Suprapubic skin (tissue), 4 donors: ENCODE measurements at regions not wholly inside any gene's neighbourhood (a gene's known extent, or its start where the extent isn't known, plus 50 kb on each side); places are given as distances from the start of the nearest gene placed in this dataset.

Experiments used
- DNase-seq, 2 donors: peaks; one replicate each; pipeline ENCODE4 v3.0.0-alpha.2; 2019; ENCODE audit warnings: low spot score in 2 of 2
- H3K27ac ChIP-seq: fragments of 200-600 bp; sonication (generic); one replicate; pipeline ENCODE4 v1.5.1; 2019
- H3K27me3 ChIP-seq: fragments of 200-600 bp; sonication (generic); one replicate; pipeline ENCODE4 v1.5.1; 2019
- H3K36me3 ChIP-seq: fragments of 200-600 bp; sonication (generic); one replicate; pipeline ENCODE4 v1.5.1; 2019
- H3K4me1 ChIP-seq: fragments of 200-600 bp; sonication (generic); one replicate; pipeline ENCODE4 v1.5.1; 2019
- H3K4me3 ChIP-seq: fragments of 200-600 bp; sonication (generic); one replicate; pipeline ENCODE4 v1.5.1; 2019; ENCODE audit warnings: mild to moderate bottlenecking
- H3K9me3 ChIP-seq: fragments of 200-600 bp; sonication (generic); one replicate; pipeline ENCODE4 v1.5.1; 2019
- CTCF ChIP-seq, 2 donors: fragments of 200-600 bp in 1 of 2; fragments of 450-650 bp in 1 of 2; sonication (generic) in 1 of 2; IDR thresholded peaks; one replicate each; pipeline ENCODE4 v1.5.1; 2016 to 2019; ENCODE audit warnings: antibody characterized with exemption in 2 of 2, mild to moderate bottlenecking in 1 of 2, moderate library complexity in 1 of 2
- EP300 ChIP-seq: sonication (generic); formaldehyde crosslinking; IDR thresholded peaks from one replicate; pipeline ENCODE4 v1.6.1; 2017; ENCODE audit warnings: antibody characterized with exemption
- POLR2A ChIP-seq, 2 donors: fragments of 450-650 bp; IDR thresholded peaks; one replicate each; pipeline ENCODE4 v1.6.1; 2017; ENCODE audit warnings: antibody characterized with exemption in 2 of 2, mild to moderate bottlenecking in 2 of 2, moderate library complexity in 2 of 2
- POLR2AphosphoS5 ChIP-seq, 3 donors: sonication (generic); formaldehyde crosslinking; IDR thresholded peaks; one replicate each; pipeline ENCODE4 v1.6.1; 2017; ENCODE audit warnings: antibody characterized with exemption in 3 of 3
- WGBS: methylation state at CpG from one replicate; pipeline ENCODE4 v1.1.5; 2018; 5-methylcytosine and 5-hydroxymethylcytosine counted together

- 83% methylated on average over 43 of the region's 43 CpGs for WGBS
- Histone ChIP-seq H3K9me3 (peaks cover 25% of the 10 kb centered on the region), H3K36me3 (no peaks in the 10 kb centered on the region), H3K27me3 (no peaks in the 10 kb centered on the region), H3K4me3 (no peak overlapping the region), H3K4me1 (no peaks in the 10 kb centered on the region), H3K27ac (no peak overlapping the region)
- TF ChIP-seq POLR2A (IDR thresholded peaks at IDR 0.05) (no peak), CTCF (IDR thresholded peaks at IDR 0.05) (no peak), EP300 (no peak), POLR2AphosphoS5 (IDR thresholded peaks at IDR 0.05) (no peak)
- DNase-seq, result no peak
Observed at GRCh38 chr10:42111661-42112330, 526.6 kb downstream of the ZNF33B start.

- Histone ChIP-seq H3K9me3 (peaks cover 25% of the 10 kb centered on the region), H3K4me3 (no peak overlapping the region), H3K27me3 (no peaks in the 10 kb centered on the region), H3K36me3 (no peaks in the 10 kb centered on the region), H3K27ac (no peak overlapping the region), H3K4me1 (no peaks in the 10 kb centered on the region)
- WGBS, result 84% methylated on average over 33 of the region's 33 CpGs
- no peak for DNase-seq
- TF ChIP-seq CTCF (IDR thresholded peaks at IDR 0.05) (no peak), EP300 (no peak), POLR2A (IDR thresholded peaks at IDR 0.05) (no peak), POLR2AphosphoS5 (IDR thresholded peaks at IDR 0.05) (no peak)
Observed at GRCh38 chr10:42111076-42111475, 527.3 kb downstream of the ZNF33B start.
